ENCODE measurements at regions not wholly inside any gene's neighbourhood (a gene's known extent, or its start where the extent isn't known, plus 50 kb on each side); places are given as distances from the start of the nearest gene placed in this dataset.

DNA sequence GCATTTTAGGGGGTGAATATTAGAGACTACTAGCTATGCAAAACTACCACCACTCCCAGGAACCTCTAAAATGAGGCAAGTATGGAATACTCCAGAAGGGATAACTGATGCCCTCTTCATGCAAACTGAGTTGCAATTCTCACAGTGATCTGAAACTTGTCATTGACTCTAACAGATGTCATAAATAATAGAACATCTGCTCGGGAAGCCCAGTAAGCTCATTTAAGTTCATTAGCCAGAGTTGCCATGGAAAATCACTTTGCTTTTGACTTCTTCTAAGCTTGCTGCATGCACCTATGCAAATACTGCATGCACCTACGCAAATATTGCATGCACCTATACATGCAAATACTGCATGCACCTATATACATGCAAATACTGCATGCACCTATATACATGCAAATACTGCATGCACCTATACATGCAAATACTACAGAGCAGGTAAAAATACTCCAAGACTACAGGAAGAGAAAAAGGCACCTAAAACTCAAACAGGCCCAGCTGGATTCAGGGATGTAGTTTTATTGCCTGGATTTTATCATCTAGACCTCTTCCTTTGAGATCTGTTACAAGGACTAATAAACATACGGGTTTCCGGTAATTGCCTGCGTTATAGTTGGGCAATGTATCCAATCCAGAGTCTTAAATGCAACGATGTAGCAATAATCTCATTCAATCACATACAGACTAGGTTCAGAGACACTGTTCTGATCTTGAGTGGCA lies 1061.1 kb upstream of the AUTS2 start:
- DNase-seq (ENCODE audit: low spot score): no peak

DNA sequence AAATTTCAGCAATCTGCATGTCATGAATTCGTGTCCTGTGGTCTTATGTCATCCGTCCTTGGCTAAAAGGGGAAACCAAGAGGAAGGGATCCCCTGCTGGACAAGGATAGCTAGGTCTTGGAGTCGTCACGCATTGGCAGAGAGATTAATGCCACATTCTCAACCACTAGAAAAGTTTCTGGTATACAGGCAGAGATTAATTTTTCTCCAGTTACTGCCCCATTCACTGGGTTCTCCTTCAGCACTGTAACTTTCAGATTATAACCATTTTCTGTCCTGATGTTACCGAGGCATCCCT lies 1060.6 kb upstream of the AUTS2 start:
- no peak for DNase-seq (ENCODE audit: low spot score)

DNA sequence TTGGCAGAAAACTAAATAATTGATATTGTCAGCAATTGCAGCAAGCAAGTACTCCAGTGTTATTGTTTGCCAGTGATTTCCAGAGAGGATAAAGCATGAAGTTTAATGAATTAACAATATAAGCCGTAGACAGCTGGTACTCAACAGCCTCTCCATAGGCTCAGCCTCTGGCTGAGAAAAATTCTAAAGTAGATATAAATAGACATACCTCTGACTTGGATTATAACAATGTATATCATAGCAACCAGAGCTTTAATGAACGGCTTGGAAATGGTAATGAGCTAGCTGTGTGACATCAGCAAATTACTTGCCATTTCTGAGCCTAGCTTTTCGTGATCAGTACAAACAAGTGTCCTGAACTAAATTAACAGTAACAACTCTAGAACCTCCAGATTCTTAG lies 1055.4 kb upstream of the AUTS2 start:
- no peak for DNase-seq (ENCODE audit: low spot score)

DNA sequence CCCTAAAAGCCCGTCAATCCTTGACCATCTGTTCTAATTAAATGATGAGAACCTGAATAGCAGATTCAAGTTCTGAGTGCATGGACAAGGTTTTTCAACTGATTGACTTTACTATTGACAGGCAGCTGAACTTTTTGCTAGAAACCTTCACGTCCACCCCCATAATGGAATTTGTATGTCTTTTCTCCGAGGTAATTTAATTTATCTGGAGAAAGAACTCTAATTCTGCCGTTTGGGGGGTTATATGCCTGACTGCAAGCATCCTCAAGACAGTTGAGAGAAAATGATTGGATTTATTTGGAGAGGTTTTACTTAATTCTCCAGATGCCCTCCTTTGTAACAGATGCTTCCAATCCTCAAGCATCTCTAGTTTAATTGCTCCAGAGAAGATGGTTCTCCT lies 1053.4 kb upstream of the AUTS2 start:
- DNase-seq (ENCODE audit: low spot score): no peak

DNA sequence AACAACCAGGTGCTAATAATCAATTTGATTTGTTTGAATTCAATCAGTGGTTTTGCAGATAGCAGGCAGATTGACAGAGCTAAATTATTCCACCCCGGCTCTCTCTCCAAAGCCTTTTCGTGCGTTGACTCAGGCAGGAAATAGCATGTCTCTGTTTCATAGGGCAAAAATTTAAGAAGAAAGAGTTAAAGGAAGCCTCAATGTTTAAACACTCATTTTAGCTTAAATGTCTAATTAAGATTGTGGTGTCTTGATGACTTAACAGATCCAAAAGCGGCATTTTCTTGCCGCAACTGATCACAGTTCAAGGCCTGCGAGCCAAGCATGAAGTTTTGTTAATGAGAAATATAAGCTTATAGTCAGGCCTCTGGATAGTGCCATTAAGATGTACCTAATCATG lies 1051.1 kb upstream of the AUTS2 start:
- DNase-seq (ENCODE audit: low spot score): peak; percentile 56

DNA sequence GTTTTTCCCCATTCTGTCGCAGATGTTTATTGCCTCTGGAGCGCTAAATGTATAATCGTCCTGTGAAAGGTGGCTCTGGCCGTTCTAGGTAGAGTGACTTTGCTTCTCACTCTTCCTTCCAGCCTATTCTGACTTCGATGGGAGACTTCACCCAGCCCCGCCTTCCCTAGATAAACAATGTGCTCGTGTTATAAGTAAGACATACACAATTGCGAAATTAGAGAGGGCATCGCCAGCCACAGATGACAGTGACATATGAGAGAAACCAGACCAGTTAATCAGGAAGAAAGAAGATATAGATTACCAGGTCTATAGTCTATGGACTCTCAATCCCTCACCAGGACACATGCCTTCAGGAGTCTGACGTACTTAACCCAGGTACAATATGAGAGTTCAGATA lies 1050.5 kb upstream of the AUTS2 start:
- DNase-seq (ENCODE audit: low spot score): peak; percentile 24

DNA sequence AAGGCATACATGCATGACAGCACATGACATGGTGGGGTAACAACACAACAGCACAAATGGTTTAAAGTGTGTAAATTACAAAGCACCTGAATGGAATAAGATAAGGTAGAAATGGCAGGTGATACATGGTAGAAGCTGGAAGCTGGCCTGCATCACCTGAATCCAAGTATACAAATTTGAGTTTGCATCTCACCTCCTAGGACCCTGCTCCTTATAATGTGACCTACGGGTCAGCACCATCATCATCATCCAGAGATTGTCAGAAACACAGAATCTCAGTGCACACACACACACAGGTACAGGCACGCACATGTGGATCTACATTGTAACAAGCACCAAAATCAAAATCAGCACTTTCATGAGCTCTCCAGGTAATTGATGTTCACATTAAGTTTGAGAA lies 1048.2 kb upstream of the AUTS2 start:
- DNase-seq (ENCODE audit: low spot score): no peak

DNA sequence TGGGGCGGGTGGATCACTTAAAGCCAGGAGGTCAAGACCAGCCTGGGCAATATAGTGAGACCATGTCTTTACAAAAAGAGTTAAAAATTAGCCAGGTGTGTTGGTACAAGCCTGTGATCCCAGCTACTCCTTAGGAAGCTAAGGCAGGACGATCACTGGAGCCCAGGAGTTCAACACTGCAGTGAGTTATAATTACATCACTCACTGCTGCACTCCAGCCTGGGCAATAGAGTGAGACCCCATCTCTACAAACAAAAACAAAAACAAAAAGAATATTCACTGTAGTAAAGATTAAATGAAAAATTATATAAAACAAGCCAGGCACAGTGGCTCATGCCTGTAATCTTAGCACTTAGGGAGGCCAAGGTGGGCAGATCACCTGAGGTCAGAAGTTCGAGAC lies 1047.6 kb upstream of the AUTS2 start:
- no peak for DNase-seq (ENCODE audit: low spot score)

DNA sequence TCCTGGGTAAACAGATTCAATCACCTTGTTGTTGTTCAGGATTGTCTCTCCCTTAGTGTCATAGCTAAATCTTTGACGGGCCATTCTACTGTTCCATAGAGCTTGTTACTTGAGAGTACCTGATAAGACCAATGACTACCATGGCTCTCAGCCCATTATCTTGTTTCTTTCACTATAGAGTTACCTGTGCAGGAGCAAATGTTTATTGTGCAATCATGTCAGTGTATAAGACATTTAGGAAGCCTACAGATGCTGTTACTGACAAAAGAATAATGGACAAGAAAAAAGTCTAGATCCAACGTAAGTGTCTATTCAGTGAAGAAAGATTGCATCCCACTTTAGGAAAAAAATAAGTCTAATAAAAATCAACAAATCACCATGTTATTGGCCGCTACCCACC lies 1041.7 kb upstream of the AUTS2 start:
- DNase-seq (ENCODE audit: low spot score): no peak

DNA sequence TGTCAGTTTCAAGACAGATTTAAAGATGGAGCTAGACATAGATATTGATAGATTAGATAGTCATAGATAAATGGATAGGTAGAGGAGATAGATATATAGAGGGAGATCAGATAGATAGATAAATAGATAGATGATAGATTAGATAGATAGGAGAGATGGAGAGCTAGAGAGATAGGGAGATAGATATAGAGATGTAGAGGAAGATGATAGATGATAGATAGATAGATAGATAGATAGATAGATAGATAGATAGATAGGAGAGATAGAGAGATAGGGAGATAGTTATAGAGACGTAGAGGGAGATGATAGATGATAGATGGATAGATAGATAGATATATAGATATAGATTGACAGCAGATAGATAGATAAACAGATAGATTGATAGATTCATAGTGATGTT lies 1038.8 kb upstream of the AUTS2 start:
- no peak for DNase-seq (ENCODE audit: low spot score)

DNA sequence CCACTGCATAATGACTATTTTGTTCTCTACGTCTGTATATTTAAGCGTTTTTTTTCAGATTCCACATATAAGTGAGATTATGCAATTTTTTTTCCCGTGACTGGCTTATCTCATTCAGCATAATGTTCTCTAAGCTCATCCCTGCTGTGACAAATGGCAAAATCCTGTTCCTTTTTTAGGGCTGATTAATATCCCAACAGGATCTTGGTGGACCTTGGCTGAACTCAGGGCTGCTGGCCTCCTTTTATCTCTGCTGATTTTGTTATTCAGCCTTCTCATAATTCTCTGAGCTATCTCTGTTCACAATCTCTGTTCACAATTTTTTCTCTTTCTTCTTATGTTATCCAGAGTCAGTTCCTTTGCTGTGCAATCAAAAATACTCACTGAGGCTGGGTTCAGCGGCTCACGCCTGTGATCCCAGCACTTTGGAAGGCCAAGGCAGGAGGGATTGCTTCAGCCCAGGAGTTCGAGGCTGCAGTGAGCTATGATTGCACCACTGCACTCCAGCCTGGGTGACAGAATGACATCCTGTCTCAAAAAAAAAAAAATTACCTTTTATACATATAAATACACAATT lies 1035.9 kb upstream of the AUTS2 start:
- peak; percentile 40 for DNase-seq (ENCODE audit: low spot score)

DNA sequence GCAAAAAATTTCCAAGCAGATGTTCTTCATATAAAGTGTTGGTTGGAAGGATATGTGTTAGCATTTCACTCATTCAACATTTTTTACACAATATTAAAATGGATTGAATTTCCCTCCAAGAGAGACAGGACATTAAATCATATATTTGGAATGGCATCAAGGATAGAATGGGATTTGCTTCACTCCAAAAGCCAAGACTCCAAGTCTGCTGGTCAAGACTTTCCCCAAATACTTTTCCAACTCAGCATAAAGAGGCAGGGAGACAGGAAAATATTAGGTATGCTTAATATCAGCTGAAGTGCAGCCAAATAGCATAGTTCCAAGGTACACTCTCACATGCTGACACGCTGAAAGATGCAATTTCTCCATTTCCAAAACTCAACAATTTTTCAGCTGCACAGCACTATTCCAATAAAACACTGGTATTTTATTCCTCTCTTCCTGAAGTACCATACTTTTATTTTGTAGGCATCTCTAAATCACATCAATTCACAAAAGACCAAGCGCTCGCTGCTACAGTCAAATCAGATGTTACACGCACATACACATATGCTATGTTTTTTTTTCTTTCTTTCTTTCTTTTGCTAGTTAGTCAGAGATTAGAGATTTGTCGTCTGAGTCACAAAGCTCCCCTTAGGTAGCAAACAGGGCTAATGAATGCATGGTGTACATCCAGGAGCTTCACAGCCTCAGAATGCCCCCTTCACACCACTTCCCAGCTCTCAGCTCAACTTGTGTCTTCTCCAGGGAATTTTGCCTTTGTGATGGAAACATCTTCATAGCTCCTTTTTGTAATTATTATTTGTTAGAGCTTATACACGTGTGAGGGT lies 1033.8 kb upstream of the AUTS2 start:
- peak; percentile 41 for DNase-seq (ENCODE audit: low spot score)

DNA sequence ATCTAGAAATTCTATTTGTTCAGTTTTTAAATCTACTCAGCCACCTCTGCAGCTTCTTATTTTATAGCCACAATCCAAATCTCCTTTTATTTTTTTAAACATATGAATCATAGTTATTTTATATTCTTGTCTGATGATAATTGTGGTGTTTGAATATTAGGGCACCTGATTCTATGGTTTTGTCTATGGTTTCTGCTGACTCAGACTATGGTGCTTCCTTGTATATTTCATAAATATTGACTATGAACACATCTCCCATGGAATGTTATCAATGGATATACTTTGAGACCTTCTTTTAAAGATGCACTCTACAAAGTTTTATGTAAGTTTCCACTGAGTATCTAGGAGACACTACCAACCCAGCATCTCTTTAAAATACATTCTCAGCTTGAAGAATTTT lies 1027.0 kb upstream of the AUTS2 start:
- DNase-seq (ENCODE audit: low spot score): no peak

DNA sequence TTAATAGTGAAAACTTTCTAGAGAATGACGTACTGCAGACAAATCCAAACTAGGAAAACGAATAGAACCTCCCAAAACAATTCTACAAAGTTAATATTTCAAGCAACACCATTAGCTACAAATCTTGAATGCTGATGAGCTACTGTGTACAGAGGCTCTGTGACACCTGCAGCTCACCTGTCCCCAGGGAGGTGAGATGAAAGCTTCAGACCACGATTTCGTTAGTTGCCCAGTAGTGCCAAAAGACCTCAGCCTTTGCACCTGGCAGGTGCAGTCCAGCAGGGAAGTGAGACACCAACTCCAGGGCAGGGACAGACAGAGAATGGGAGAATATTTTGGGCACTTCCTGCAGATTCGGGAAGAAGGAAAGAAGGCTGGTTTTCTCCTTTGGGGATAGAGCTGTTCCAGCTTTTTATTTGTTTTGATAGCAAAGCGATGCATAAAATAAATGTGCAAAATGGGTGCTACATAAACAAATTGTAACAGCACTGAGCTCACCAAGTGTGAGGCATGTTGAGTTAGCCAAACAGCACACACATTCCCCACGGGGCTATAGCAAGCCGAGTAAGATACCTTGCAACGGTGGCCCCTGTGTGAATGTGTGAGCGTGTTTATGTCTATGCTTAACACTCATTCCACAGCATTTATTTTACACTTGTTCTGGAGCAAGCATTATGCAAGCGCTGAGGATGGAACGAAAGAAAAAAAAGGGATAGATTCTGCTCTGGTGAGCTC lies 1024.8 kb upstream of the AUTS2 start:
- DNase-seq (ENCODE audit: low spot score): no peak

DNA sequence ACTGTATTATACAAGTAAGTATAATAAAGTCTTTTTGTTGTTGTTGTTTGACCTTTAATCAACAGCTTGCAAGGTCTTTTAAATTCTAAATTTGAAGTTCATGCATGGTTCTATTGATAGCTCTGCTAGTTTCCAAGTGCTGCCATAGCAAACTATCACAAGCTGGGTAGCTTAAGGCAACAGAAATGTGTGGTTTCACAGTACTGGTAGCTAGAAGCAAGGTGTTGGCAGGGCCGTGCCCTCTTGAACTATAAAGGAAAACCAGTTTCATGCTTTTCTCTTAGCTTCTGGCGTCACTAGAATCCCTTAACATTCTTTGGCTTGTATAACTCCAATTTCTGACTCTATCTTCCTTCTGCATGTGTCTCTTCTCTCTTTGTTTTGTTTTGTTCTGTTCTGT lies 1021.9 kb upstream of the AUTS2 start:
- DNase-seq (ENCODE audit: low spot score): no peak

DNA sequence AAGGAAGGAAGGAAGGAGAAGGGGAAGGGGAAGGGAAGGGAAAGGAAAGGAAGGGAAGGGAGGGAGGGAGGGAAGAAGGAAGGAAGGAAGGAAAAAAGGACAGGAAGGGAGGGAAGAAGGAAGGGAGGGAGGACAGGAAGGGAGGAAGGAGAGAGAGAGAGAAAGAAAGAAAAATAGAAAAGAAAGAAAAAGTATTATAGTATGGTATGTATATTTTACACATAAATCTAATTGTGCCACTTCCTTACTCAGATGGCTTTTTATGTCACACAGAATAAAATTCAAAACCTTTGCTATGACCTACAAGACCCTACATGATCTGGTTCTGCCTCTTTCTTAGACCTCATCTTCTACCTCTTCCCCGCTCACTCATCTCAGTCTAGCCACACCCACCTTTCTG lies 1016.9 kb upstream of the AUTS2 start:
- DNase-seq (ENCODE audit: low spot score): no peak

DNA sequence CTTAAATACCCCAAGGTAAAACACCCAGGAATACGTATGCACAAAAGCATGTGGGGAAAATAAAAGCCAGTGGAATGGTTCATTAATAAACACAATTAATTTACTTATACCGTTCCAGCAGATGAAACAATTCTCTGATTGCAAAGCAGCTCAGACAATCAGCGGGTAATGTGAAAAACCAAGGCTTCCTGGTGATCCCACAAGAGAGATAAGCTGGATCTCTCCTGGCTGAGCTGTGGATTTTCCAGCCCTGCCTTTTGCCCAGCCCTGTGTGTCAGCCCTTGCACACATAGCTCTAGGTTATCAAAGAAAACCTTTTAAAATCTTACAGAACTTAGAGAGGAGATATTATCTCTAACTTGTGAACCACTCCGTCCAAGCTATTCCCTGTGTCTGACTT lies 1010.7 kb upstream of the AUTS2 start:
- DNase-seq (ENCODE audit: low spot score): no peak

DNA sequence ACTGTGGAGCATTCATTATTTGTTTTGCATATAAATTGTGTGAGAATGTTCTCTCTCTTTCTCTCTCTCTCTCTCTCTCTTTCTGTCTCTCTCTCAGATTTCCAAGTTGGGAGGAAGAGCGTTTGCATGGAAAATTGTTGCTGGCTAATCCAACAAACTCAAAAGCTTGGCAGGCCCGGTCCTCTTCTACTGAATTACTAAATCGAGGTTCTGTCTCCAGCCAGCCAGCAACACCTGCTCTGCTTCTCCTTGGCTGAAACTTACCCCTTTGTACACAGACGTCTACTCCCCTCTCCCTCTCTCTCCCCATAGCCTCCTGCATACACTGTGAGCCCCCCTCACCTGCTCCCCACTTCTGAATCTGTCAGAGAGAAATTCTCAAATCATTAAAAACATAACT lies 996.4 kb upstream of the AUTS2 start:
- no peak for DNase-seq (ENCODE audit: low spot score)

DNA sequence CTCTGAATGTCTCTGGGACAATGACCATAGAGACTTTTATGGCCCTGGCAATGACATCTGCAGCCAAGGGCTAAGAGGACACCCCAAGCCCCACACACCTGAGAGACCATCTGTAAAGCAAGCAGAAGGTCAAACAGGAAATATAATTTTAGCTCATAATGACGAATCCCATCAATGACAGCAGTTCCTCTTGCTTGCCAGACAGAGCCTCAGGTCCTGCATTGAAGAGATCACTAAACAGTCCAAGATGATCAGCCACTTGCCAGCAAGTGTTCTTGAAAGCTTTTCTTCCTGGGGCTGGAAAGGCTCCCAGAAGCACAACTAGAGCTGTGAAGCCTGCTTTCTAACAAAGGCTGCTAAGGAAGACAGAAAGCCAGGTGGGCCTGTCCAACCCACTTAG lies 993.7 kb upstream of the AUTS2 start:
- no peak for DNase-seq (ENCODE audit: low spot score)

DNA sequence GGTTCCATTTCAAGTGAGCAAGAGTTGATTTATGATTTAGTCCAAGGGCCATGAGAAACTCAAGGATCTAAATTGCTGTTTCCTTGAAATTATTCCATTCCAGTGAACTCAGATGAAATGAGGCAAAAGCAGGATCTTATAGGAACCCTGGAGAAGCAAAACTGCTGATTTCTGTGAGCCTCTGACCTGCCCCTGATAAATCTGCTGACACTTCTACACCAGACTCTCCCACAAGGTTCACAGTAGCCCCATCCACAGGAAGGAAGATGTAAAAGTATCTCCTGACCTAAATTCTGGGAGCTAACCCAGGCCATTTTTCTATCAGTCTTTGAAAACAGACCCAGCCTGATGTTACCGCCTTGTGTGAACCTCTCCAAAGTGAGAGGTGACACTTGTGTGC lies 987.6 kb upstream of the AUTS2 start:
- DNase-seq (ENCODE audit: low spot score): no peak

DNA sequence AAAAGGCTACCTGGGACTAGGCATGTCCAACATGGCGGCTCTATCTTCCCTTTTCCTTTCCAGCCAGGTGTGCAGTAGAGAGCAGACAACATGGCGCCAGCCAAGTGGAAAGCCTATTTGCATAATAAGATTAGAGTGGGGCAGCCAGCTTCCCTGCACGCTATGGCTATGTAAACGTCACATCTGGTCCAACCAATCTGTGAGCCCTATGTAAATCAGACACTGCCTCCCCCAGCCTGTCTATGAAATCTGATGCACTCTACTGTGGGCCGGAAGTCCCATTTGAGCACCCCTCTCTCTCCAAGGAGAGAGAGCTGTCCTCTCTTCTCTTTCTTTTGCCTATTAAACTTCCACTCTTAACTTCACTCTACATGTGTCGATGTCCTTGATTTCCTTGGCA lies 984.9 kb upstream of the AUTS2 start:
- peak; percentile 4 for DNase-seq (ENCODE audit: low spot score)

DNA sequence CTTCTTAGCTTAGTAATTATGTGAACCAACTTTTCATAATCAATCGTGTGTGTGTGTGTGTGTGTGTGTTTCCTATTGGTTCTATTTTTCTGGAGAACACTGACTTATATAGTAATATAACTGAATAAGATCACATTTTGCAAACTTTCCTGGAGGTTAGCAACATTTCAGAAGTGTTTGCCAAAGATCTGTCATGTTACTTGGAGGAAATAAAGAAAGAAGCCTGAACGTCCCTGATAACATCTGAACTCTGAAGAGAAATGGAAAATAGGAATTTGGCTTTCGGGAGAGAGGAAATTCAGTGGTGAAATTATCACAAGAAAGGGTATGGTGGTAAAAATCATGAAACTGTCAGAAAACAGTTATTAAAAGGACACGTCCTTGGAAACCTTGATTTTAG lies 984.4 kb upstream of the AUTS2 start:
- no peak for DNase-seq (ENCODE audit: low spot score)

DNA sequence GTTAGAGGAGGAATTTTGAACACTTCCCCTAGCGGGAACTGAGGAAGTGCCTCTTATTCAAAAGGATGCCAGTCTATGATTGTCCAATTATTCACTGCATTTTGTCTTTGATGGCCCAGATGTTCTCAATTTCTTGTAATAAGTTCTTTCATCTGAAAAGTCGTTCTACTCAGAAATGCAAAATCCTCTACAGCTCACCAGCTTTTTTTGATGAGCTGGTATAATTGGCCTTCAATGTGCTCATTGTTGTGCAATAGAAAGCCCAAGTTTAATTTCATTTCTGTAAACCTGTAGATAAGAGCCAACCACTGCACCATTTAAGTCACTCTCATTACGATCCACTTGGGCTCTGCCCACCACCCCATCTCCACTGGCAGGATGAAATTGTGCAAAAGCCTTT lies 978.7 kb upstream of the AUTS2 start:
- no peak for DNase-seq (ENCODE audit: low spot score)

Data from A172 (cell line).